Calu3 (cell line): ENCODE measurements at regions not wholly inside any gene's neighbourhood (a gene's known extent, or its start where the extent isn't known, plus 50 kb on each side); places are given as distances from the start of the nearest gene placed in this dataset.
"Not testable (repeated sequence)": the region's sequence is repeated elsewhere in the genome, so short reads cannot be mapped to it uniquely, and the experiment has no call there.

Experiments used
- BruUV-seq: library from RNA; stranded (reverse); fragments of 400-500 nt; replicated peaks from 2 replicates; lab custom pipeline; 2021; lab: Mats Ljungman, UMichigan
- CTCF ChIA-PET: fragments of 300-600 bp; sonication (Branson Sonifier 250); formaldehyde crosslinking; loops from one replicate; lab custom pipeline; 2022; ENCODE audit warnings: antibody characterized with exemption; lab: Charles Lee
- DNase-seq: peaks from one replicate; pipeline ENCODE4 v3.0.0; 2022
- H3K27ac Mint-ChIP-seq: one replicate; pipeline ENCODE4 v1.8.0; 2022; ENCODE audit warnings: mixed read lengths; ENCODE audit not compliant: unreplicated experiment
- H3K27me3 Mint-ChIP-seq: one replicate; pipeline ENCODE4 v1.8.0; 2022; ENCODE audit warnings: mixed read lengths; ENCODE audit not compliant: unreplicated experiment
- H3K36me3 Mint-ChIP-seq: one replicate; pipeline ENCODE4 v1.8.0; 2022; ENCODE audit warnings: mild to moderate bottlenecking, moderate library complexity, mixed read lengths; ENCODE audit not compliant: insufficient read depth, unreplicated experiment
- H3K4me1 Mint-ChIP-seq: one replicate; pipeline ENCODE4 v1.8.0; 2022; ENCODE audit warnings: mild to moderate bottlenecking, low read depth, mixed read lengths; ENCODE audit not compliant: unreplicated experiment
- H3K4me3 Mint-ChIP-seq: one replicate; pipeline ENCODE4 v1.8.0; 2022; ENCODE audit warnings: mild to moderate bottlenecking, low read depth, moderate library complexity, mixed read lengths; ENCODE audit not compliant: unreplicated experiment
- H3K9me3 Mint-ChIP-seq: one replicate; pipeline ENCODE4 v1.8.0; 2022; ENCODE audit warnings: low read depth, mixed read lengths; ENCODE audit not compliant: unreplicated experiment
- CTCF ChIP-seq: fragments of 200-600 bp; IDR thresholded peaks from one replicate; pipeline ENCODE4 v1.8.0; 2022; ENCODE audit warnings: antibody characterized with exemption; ENCODE audit not compliant: unreplicated experiment
- intact Hi-C: fragments of 100-400 bp; cut with micrococcal nuclease; formaldehyde crosslinking; loops from one replicate; pipeline ENCODE4 v1.10.0; 2022; ENCODE audit not compliant: unreplicated experiment

GRCh38 chr16:77113835-77114234, 77.2 kb upstream of the MON1B start:
- no peak overlapping the region for H3K4me3 Mint-ChIP-seq
- no TSS peak for BruUV-seq
- CTCF ChIA-PET, result no interaction called here
- no peaks in the 10 kb centered on the region for H3K4me1 Mint-ChIP-seq
- no peaks in the 10 kb centered on the region for H3K9me3 Mint-ChIP-seq
- H3K27ac Mint-ChIP-seq, result no peak overlapping the region
- no peak for TF ChIP-seq CTCF
- intact Hi-C loops, result no loop called here
- DNase-seq, result no peak
- peaks cover 35% of the 10 kb centered on the region for H3K27me3 Mint-ChIP-seq
- no peaks in the 10 kb centered on the region for H3K36me3 Mint-ChIP-seq

- intact Hi-C loops, H3K27ac Mint-ChIP-seq, CTCF ChIA-PET, BruUV-seq, H3K4me1 Mint-ChIP-seq, H3K4me3 Mint-ChIP-seq, H3K36me3 Mint-ChIP-seq, DNase-seq, H3K9me3 Mint-ChIP-seq: not testable (repeated sequence)
- H3K27me3 Mint-ChIP-seq, result peaks cover 36% of the 10 kb centered on the region
Measured at GRCh38 chr16:77114361-77114760, 76.6 kb upstream of the MON1B start.

GRCh38 chr16:77116856-77117255, 74.1 kb upstream of the MON1B start:
- BruUV-seq, result no TSS peak
- CTCF ChIA-PET, result no interaction called here
- Mint-ChIP-seq H3K27ac (no peak overlapping the region), H3K36me3 (no peaks in the 10 kb centered on the region), H3K4me1 (no peaks in the 10 kb centered on the region), H3K4me3 (no peak overlapping the region), H3K9me3 (no peaks in the 10 kb centered on the region), H3K27me3 (peaks cover 36% of the 10 kb centered on the region)
- intact Hi-C loops, result no loop called here
- DNase-seq, result no peak
- TF ChIP-seq CTCF, result no peak

- Mint-ChIP-seq H3K27ac (no peak overlapping the region), H3K27me3 (peaks cover 36% of the 10 kb centered on the region), H3K36me3 (no peaks in the 10 kb centered on the region), H3K9me3 (no peaks in the 10 kb centered on the region), H3K4me1 (no peaks in the 10 kb centered on the region), H3K4me3 (no peak overlapping the region)
- no peak for DNase-seq
- no peak for TF ChIP-seq CTCF
- intact Hi-C loops, result no loop called here
- CTCF ChIA-PET, result no interaction called here
- BruUV-seq, result no TSS peak
Measured at GRCh38 chr16:77117707-77118106, 73.3 kb upstream of the MON1B start.

GRCh38 chr16:77131398-77131797, 59.6 kb upstream of the MON1B start:
- no TSS peak for BruUV-seq
- CTCF ChIA-PET, result no interaction called here
- Mint-ChIP-seq H3K27me3 (peaks cover 11% of the 10 kb centered on the region), H3K27ac (no peak overlapping the region), H3K4me3 (no peak overlapping the region), H3K9me3 (peaks cover 3% of the 10 kb centered on the region), H3K36me3 (no peaks in the 10 kb centered on the region), H3K4me1 (no peaks in the 10 kb centered on the region)
- DNase-seq, result no peak
- no peak for TF ChIP-seq CTCF
- intact Hi-C loops, result no loop called here
